Stimulated activated CD4-positive, alpha-beta T cell treated with anti-CD3 and anti-CD28 coated beads, Interleukin-4, amount 100 ng/mL, for 1 hour (primary cell): ENCODE measurements at regions not wholly inside any gene's neighbourhood (a gene's known extent, or its start where the extent isn't known, plus 50 kb on each side); places are given as distances from the start of the nearest gene placed in this dataset.

Source experiments
- DNase-seq: peaks from one replicate; pipeline ENCODE4 v3.0.0-alpha.2; 2020

- no peak for DNase-seq
These were observed 203.0 kb upstream of the PCSK2 start for GRCh38 chr20:17023806-17024205.

GRCh38 chr20:17024513-17025119 lies 202.2 kb upstream of the PCSK2 start:
- no peak for DNase-seq

GRCh38 chr20:17026346-17026745 lies 200.5 kb upstream of the PCSK2 start:
- DNase-seq, result no peak

- DNase-seq, result no peak
These were observed 197.1 kb upstream of the PCSK2 start for GRCh38 chr20:17029698-17030097.

GRCh38 chr20:17036541-17036940 lies 190.3 kb upstream of the PCSK2 start:
- DNase-seq, result no peak

- no peak for DNase-seq
These were observed 184.7 kb upstream of the PCSK2 start for GRCh38 chr20:17042122-17042521.

- DNase-seq, result no peak
These were observed 183.5 kb upstream of the PCSK2 start for GRCh38 chr20:17043323-17043722.

GRCh38 chr20:17044891-17045290 lies 181.9 kb upstream of the PCSK2 start:
- no peak for DNase-seq

- DNase-seq, result no peak
These were observed 167.4 kb upstream of the PCSK2 start for GRCh38 chr20:17059465-17059864.

GRCh38 chr20:17061715-17062114 lies 165.1 kb upstream of the PCSK2 start:
- DNase-seq, result no peak

- no peak for DNase-seq
These were observed 164.1 kb upstream of the PCSK2 start for GRCh38 chr20:17062712-17063111.

GRCh38 chr20:17066902-17067301 lies 159.9 kb upstream of the PCSK2 start:
- DNase-seq, result no peak

GRCh38 chr20:17068084-17068711 lies 158.6 kb upstream of the PCSK2 start:
- no peak for DNase-seq

GRCh38 chr20:17077030-17077429 lies 149.8 kb upstream of the PCSK2 start:
- no peak for DNase-seq

GRCh38 chr20:17083738-17084137 lies 143.1 kb upstream of the PCSK2 start:
- DNase-seq, result no peak

GRCh38 chr20:17084909-17085308 lies 141.9 kb upstream of the PCSK2 start:
- DNase-seq, result no peak

GRCh38 chr20:17093782-17094181 lies 133.1 kb upstream of the PCSK2 start:
- no peak for DNase-seq

- DNase-seq, result no peak
These were observed 129.2 kb upstream of the PCSK2 start for GRCh38 chr20:17097603-17098002.

- no peak for DNase-seq
These were observed 126.3 kb upstream of the PCSK2 start for GRCh38 chr20:17100506-17100905.

GRCh38 chr20:17107127-17107526 lies 119.7 kb upstream of the PCSK2 start:
- no peak for DNase-seq

- DNase-seq, result no peak
These were observed 117.9 kb upstream of the PCSK2 start for GRCh38 chr20:17108896-17109295.

- no peak for DNase-seq
These were observed 117.5 kb upstream of the PCSK2 start for GRCh38 chr20:17109307-17109706.

- DNase-seq, result no peak
These were observed 98.6 kb upstream of the PCSK2 start for GRCh38 chr20:17128206-17128605.

GRCh38 chr20:17129089-17129488 lies 97.8 kb upstream of the PCSK2 start:
- no peak for DNase-seq

- no peak for DNase-seq
These were observed 89.1 kb upstream of the PCSK2 start for GRCh38 chr20:17137692-17138091.
